ENCODE measurements at regions not wholly inside any gene's neighbourhood (a gene's known extent, or its start where the extent isn't known, plus 50 kb on each side); places are given as distances from the start of the nearest gene placed in this dataset.

GRCh38 chr9:90107040-90107725 is 502.4 kb downstream of the GADD45G start:
- intact Hi-C loops (cut with micrococcal nuclease; ENCODE audit: unreplicated experiment), result no loop called here
- H3K4me3 ChIP-seq (ENCODE audit: low read depth, low read length, poor library complexity, severe bottlenecking), result no peak overlapping the region
- DNase-seq (ENCODE audit: low spot score), result no peak
- CTCF ChIA-PET, result no interaction called here
- no TSS peak for BruUV-seq (replicated peaks)
- no peak overlapping the region for H3K27ac ChIP-seq (ENCODE audit: low read depth, low read length, poor library complexity, severe bottlenecking)
- H3K4me1 ChIP-seq (ENCODE audit: insufficient read depth, low read length, poor library complexity, severe bottlenecking), result no peaks in the 10 kb centered on the region
- no peaks in the 10 kb centered on the region for H3K36me3 ChIP-seq (ENCODE audit: insufficient read depth, low read length, poor library complexity, severe bottlenecking)
- no peaks in the 10 kb centered on the region for H3K9me3 ChIP-seq (ENCODE audit: low read depth, low read length, poor library complexity, severe bottlenecking)
- TF ChIP-seq CTCF (conservative IDR thresholded peaks at IDR 0.05; ENCODE audit: low read depth, low read length) (no peak), EZH2 (IDR thresholded peaks at IDR 0.05; ENCODE audit: borderline replicate concordance, low read depth, low read length, poor library complexity, severe bottlenecking) (no peak)
- H3K27me3 ChIP-seq (replicated peaks; ENCODE audit: insufficient read depth, low read depth, low read length, poor library complexity), result no peaks in the 10 kb centered on the region
- POLR2A ChIA-PET (ENCODE audit: low non-redundant PET), result interaction anchor here (0.5 kb wide), 1 partner anchor 492 kb away, joined by 3 read pairs; no protein-coding TSS in a partner anchor

GRCh38 chr9:90107726-90108655 is 503.2 kb downstream of the GADD45G start:
- TF ChIP-seq EZH2 (IDR thresholded peaks at IDR 0.05; ENCODE audit: borderline replicate concordance, low read depth, low read length, poor library complexity, severe bottlenecking) (no peak), CTCF (conservative IDR thresholded peaks at IDR 0.05; ENCODE audit: low read depth, low read length) (no peak)
- no peaks in the 10 kb centered on the region for H3K4me1 ChIP-seq (ENCODE audit: insufficient read depth, low read length, poor library complexity, severe bottlenecking)
- no peak for DNase-seq (ENCODE audit: low spot score)
- no TSS peak for BruUV-seq (replicated peaks)
- H3K27ac ChIP-seq (ENCODE audit: low read depth, low read length, poor library complexity, severe bottlenecking), result no peak overlapping the region
- no peak overlapping the region for H3K4me3 ChIP-seq (ENCODE audit: low read depth, low read length, poor library complexity, severe bottlenecking)
- ChIA-PET POLR2A (ENCODE audit: low non-redundant PET) (interaction anchor here (0.5 kb wide), 1 partner anchor 493 kb away, joined by 3 read pairs; no protein-coding TSS in a partner anchor), CTCF (no interaction called here)
- intact Hi-C loops (cut with micrococcal nuclease; ENCODE audit: unreplicated experiment), result no loop called here
- H3K9me3 ChIP-seq (ENCODE audit: low read depth, low read length, poor library complexity, severe bottlenecking), result no peaks in the 10 kb centered on the region
- H3K36me3 ChIP-seq (ENCODE audit: insufficient read depth, low read length, poor library complexity, severe bottlenecking), result no peaks in the 10 kb centered on the region
- H3K27me3 ChIP-seq (replicated peaks; ENCODE audit: insufficient read depth, low read depth, low read length, poor library complexity), result no peaks in the 10 kb centered on the region

- DNase-seq (ENCODE audit: low spot score), result no peak
- intact Hi-C loops (cut with micrococcal nuclease; ENCODE audit: unreplicated experiment), result no loop called here
- Histone ChIP-seq H3K4me1 (ENCODE audit: insufficient read depth, low read length, poor library complexity, severe bottlenecking) (no peaks in the 10 kb centered on the region), H3K27me3 (replicated peaks; ENCODE audit: insufficient read depth, low read depth, low read length, poor library complexity) (no peaks in the 10 kb centered on the region), H3K9me3 (ENCODE audit: low read depth, low read length, poor library complexity, severe bottlenecking) (no peaks in the 10 kb centered on the region), H3K36me3 (ENCODE audit: insufficient read depth, low read length, poor library complexity, severe bottlenecking) (no peaks in the 10 kb centered on the region), H3K4me3 (ENCODE audit: low read depth, low read length, poor library complexity, severe bottlenecking) (no peak overlapping the region), H3K27ac (ENCODE audit: low read depth, low read length, poor library complexity, severe bottlenecking) (no peak overlapping the region)
- CTCF ChIA-PET, result no interaction called here
- no TSS peak for BruUV-seq (replicated peaks)
- TF ChIP-seq CTCF (conservative IDR thresholded peaks at IDR 0.05; ENCODE audit: low read depth, low read length), result no peak
- TF ChIP-seq EZH2 (IDR thresholded peaks at IDR 0.05; ENCODE audit: borderline replicate concordance, low read depth, low read length, poor library complexity, severe bottlenecking), result no peak
- POLR2A ChIA-PET (ENCODE audit: low non-redundant PET), result no interaction called here
These were observed 508.0 kb downstream of the GADD45G start for GRCh38 chr9:90112788-90113187.
